H1 (cell line): ENCODE measurements at regions not wholly inside any gene's neighbourhood (a gene's known extent, or its start where the extent isn't known, plus 50 kb on each side); places are given as distances from the start of the nearest gene placed in this dataset.

Experiments used
- CTCF ChIA-PET: fragments of 300-600 bp; sonication (Branson Sonifier 250); formaldehyde crosslinking; loops from one replicate; lab custom pipeline; 2021; ENCODE audit not compliant: partially characterized antibody; lab: Charles Lee
- POLR2A ChIA-PET: fragments of 300-600 bp; sonication (Branson Sonifier 250); formaldehyde crosslinking; loops from one replicate; lab custom pipeline; 2021; ENCODE audit warnings: inconsistent platforms; ENCODE audit not compliant: partially characterized antibody; lab: Charles Lee
- DNase-seq, 2 experiments: peaks; one replicate each; pipeline versions ENCODE4 v3.0.0 to v3.0.0-alpha.2; 2010 to 2022; ENCODE audit warnings: low spot score in 2 of 2, low read depth in 1 of 2, mixed read lengths in 1 of 2
- FAIRE-seq: peaks from 2 replicates; lab custom pipeline; 2011; peaks lifted over from hg19 to GRCh38; lab: Jason Lieb, UNC
- H2AFZ ChIP-seq: 2 replicates; pipeline ENCODE4 v1.8.1; 2012; ENCODE audit warnings: low read length, inconsistent platforms
- H2AK5ac ChIP-seq: 2 replicates; pipeline ENCODE4 v1.6.1; 2013; ENCODE audit warnings: low read depth, low read length
- H2BK120ac ChIP-seq: replicated peaks from 2 replicates; pipeline ENCODE3; 2013; ENCODE audit warnings: low read depth, low read length, inconsistent platforms
- H2BK12ac ChIP-seq: 2 replicates; pipeline ENCODE4 v1.6.1; 2013; ENCODE audit warnings: low read depth, low read length
- H2BK15ac ChIP-seq: 2 replicates; pipeline ENCODE4 v1.6.1; 2013; ENCODE audit warnings: low read length
- H2BK20ac ChIP-seq: 2 replicates; pipeline ENCODE4 v1.6.1; 2013; ENCODE audit warnings: low read length
- H2BK5ac ChIP-seq: 2 replicates; pipeline ENCODE4 v1.6.1; 2013; ENCODE audit warnings: low read depth, low read length
- H3K14ac ChIP-seq: 2 replicates; pipeline ENCODE4 v1.6.1; 2013; ENCODE audit warnings: inconsistent platforms; ENCODE audit not compliant: insufficient read length
- H3K18ac ChIP-seq: 2 replicates; pipeline ENCODE4 v1.6.1; 2013; ENCODE audit warnings: low read length; ENCODE audit errors: extremely low read depth
- H3K23ac ChIP-seq: 2 replicates; pipeline ENCODE4 v1.6.1; 2013; ENCODE audit warnings: inconsistent platforms; ENCODE audit not compliant: insufficient read length
- H3K23me2 ChIP-seq: 2 replicates; pipeline ENCODE4 v1.6.1; 2013; ENCODE audit warnings: low read depth, low read length
- H3K27ac ChIP-seq: 2 replicates; pipeline ENCODE4 v1.6.1; 2011; ENCODE audit warnings: low read depth, low read length, inconsistent platforms
- H3K27me3 ChIP-seq, 4 experiments: replicated peaks in 1 of 4; 1 replicate in 1 of 4; 2 replicates in 3 of 4; pipeline versions ENCODE4 v1.6.1 to v1.8.1; 2011 to 2013; ENCODE audit warnings: low read length in 3 of 4, mild to moderate bottlenecking in 3 of 4, inconsistent platforms in 2 of 4, mixed read lengths in 2 of 4, moderate library complexity in 1 of 4; ENCODE audit not compliant: control insufficient read depth in 3 of 4, insufficient read depth in 3 of 4; ENCODE audit errors: extremely low read depth in 1 of 4
- H3K36me3 ChIP-seq, 4 experiments: 2 replicates each; pipeline versions ENCODE4 v1.6.1 to v1.8.1; 2011 to 2013; ENCODE audit warnings: mild to moderate bottlenecking in 4 of 4, low read length in 3 of 4, moderate library complexity in 2 of 4, control low read depth in 1 of 4, inconsistent platforms in 1 of 4; ENCODE audit not compliant: insufficient read depth in 4 of 4, control insufficient read depth in 2 of 4
- H3K4ac ChIP-seq: replicated peaks from 2 replicates; pipeline ENCODE3; 2013; ENCODE audit warnings: low read length, low read depth, mixed read lengths, inconsistent platforms; ENCODE audit not compliant: insufficient read length
- H3K4me1 ChIP-seq, 4 experiments: replicated peaks in 1 of 4; 1 replicate in 1 of 4; 2 replicates in 3 of 4; pipeline versions ENCODE4 v1.6.1 to v1.8.1; 2011 to 2013; ENCODE audit warnings: low read length in 3 of 4, inconsistent platforms in 2 of 4, mixed read lengths in 1 of 4; ENCODE audit not compliant: insufficient read depth in 4 of 4, control insufficient read depth in 3 of 4
- H3K4me2 ChIP-seq, 2 experiments: 2 replicates each; pipeline versions ENCODE4 v1.6.1 to v1.8.1; 2011 to 2013; ENCODE audit warnings: low read depth in 2 of 2, low read length in 2 of 2, control low read depth in 1 of 2, inconsistent platforms in 1 of 2, mild to moderate bottlenecking in 1 of 2; ENCODE audit not compliant: insufficient read depth in 1 of 2
- H3K4me3 ChIP-seq, 4 experiments: fragments of 200-600, 300-600 bp in 1 of 4; sonication (generic), shearing (Covaris generic), sonication (Bioruptor Twin) in 1 of 4; 2 replicates each; pipeline versions ENCODE4 v1.5.1 to v1.8.1; 2011 to 2016; ENCODE audit warnings: low read length in 4 of 4, low read depth in 3 of 4, control low read depth in 2 of 4, inconsistent platforms in 2 of 4, mild to moderate bottlenecking in 2 of 4, mixed read lengths in 1 of 4, moderate library complexity in 1 of 4; ENCODE audit not compliant: insufficient read depth in 2 of 4; ENCODE audit errors: extremely low read depth in 1 of 4
- H3K56ac ChIP-seq: replicated peaks from 2 replicates; pipeline ENCODE3; 2013; ENCODE audit warnings: low read depth, mild to moderate bottlenecking, mixed read lengths, low read length, inconsistent platforms; ENCODE audit not compliant: insufficient read length
- H3K79me1 ChIP-seq: 2 replicates; pipeline ENCODE4 v1.6.1; 2013; ENCODE audit warnings: low read depth, low read length, control low read depth
- H3K79me2 ChIP-seq, 2 experiments: 2 replicates each; pipeline versions ENCODE4 v1.6.1 to v1.8.1; 2012 to 2013; ENCODE audit warnings: low read length in 2 of 2, mild to moderate bottlenecking in 2 of 2, inconsistent platforms in 1 of 2; ENCODE audit not compliant: insufficient read depth in 2 of 2, control insufficient read depth in 1 of 2
- H3K9ac ChIP-seq, 4 experiments: replicated peaks in 1 of 4; 1 replicate in 1 of 4; 2 replicates in 3 of 4; pipeline versions ENCODE4 v1.6.1 to v1.8.1; 2011 to 2013; ENCODE audit warnings: low read depth in 3 of 4, low read length in 3 of 4, control low read depth in 2 of 4, mild to moderate bottlenecking in 2 of 4, moderate library complexity in 2 of 4, inconsistent platforms in 1 of 4; ENCODE audit errors: extremely low read depth in 1 of 4
- H3K9me3 ChIP-seq, 2 experiments: 2 replicates each; pipeline versions ENCODE4 v1.6.1 to v1.8.1; 2012 to 2013; ENCODE audit warnings: mild to moderate bottlenecking in 2 of 2, moderate library complexity in 2 of 2, control low read depth in 1 of 2, inconsistent platforms in 1 of 2, low read depth in 1 of 2, low read length in 1 of 2, mixed read lengths in 1 of 2; ENCODE audit not compliant: insufficient read depth in 2 of 2
- H4K20me1 ChIP-seq, 2 experiments: replicated peaks in 1 of 2; 2 replicates each; pipeline versions ENCODE3 to v1.8.1; 2011 to 2013; ENCODE audit warnings: inconsistent platforms in 2 of 2, low read length in 2 of 2, mild to moderate bottlenecking in 1 of 2; ENCODE audit not compliant: insufficient read depth in 2 of 2, control insufficient read depth in 1 of 2
- H4K5ac ChIP-seq: 2 replicates; pipeline ENCODE4 v1.6.1; 2013; ENCODE audit warnings: low read length, low read depth, mixed read lengths, inconsistent platforms; ENCODE audit not compliant: insufficient read length
- H4K8ac ChIP-seq: 2 replicates; pipeline ENCODE4 v1.8.0; 2013; ENCODE audit warnings: mild to moderate bottlenecking, moderate library complexity, low read length, inconsistent platforms; ENCODE audit not compliant: insufficient read depth; ENCODE audit errors: extremely low read depth
- H4K91ac ChIP-seq: replicated peaks from 2 replicates; pipeline ENCODE3; 2013; ENCODE audit warnings: low read length, mixed read lengths, inconsistent platforms; ENCODE audit not compliant: insufficient read length
- CBX8 ChIP-seq: fragments of 300-800, 300-1000 bp; sonication (generic); IDR thresholded peaks from 2 replicates; pipeline ENCODE4 v1.7.1; 2016; ENCODE audit warnings: low read depth, low read length, borderline replicate concordance
- CEBPB ChIP-seq: IDR thresholded peaks from 2 replicates; pipeline ENCODE4 v1.6.1; 2012; ENCODE audit warnings: low read depth, low read length
- CREB1 ChIP-seq: IDR thresholded peaks from 2 replicates; pipeline ENCODE4 v1.6.1; 2012; ENCODE audit warnings: inconsistent platforms
- EGR1 ChIP-seq: IDR thresholded peaks from 2 replicates; pipeline ENCODE4 v1.6.1; 2011; ENCODE audit warnings: low read depth, low read length, borderline replicate concordance
- HDAC6 ChIP-seq: IDR thresholded peaks from one replicate; pipeline ENCODE4 v1.7.1; 2012; ENCODE audit warnings: low read depth, mild to moderate bottlenecking, inconsistent platforms, low read length, moderate library complexity
- NRF1 ChIP-seq: IDR thresholded peaks from 2 replicates; pipeline ENCODE4 v1.6.1; 2011; ENCODE audit warnings: mild to moderate bottlenecking, low read depth, low read length, improper control_type of control experiment
- PHF8 ChIP-seq: fragments of 200-600 bp; sonication (generic); conservative IDR thresholded peaks from 2 replicates; pipeline ENCODE4 v1.7.1; 2012; ENCODE audit warnings: low read depth, mild to moderate bottlenecking, inconsistent platforms, low read length, moderate library complexity
- RNF2 ChIP-seq: fragments of 200-900, 300-1000 bp; sonication (generic); IDR thresholded peaks from 2 replicates; pipeline ENCODE4 v1.7.1; 2016; ENCODE audit warnings: borderline replicate concordance, low read depth, mild to moderate bottlenecking, antibody characterized with exemption, low read length; ENCODE audit not compliant: poor library complexity, severe bottlenecking; ENCODE audit errors: missing control alignments
- SP1 ChIP-seq: IDR thresholded peaks from 2 replicates; pipeline ENCODE4 v1.6.1; 2011; ENCODE audit warnings: low read depth, low read length
- TBP ChIP-seq: IDR thresholded peaks from 2 replicates; pipeline ENCODE4 v1.6.1; 2011; ENCODE audit warnings: low read depth, low read length, improper control_type of control experiment
- WGBS, 2 experiments: shearing (Covaris generic) in 1 of 2; methylation state at CpG; one replicate each; pipeline versions ENCODE4 v1.1.6 to v1.1.7; 2013 to 2015; ENCODE audit warnings: low lambda C conversion rate in 2 of 2, mixed read lengths in 2 of 2, inconsistent platforms in 1 of 2, low coverage in 1 of 2, missing lambda C conversion rate in 1 of 2; ENCODE audit not compliant: insufficient replicate concordance in 2 of 2, insufficient coverage in 1 of 2, insufficient read length in 1 of 2; ENCODE audit errors: extremely low coverage in 1 of 2, missing lambda C conversion rate in 1 of 2; 5-methylcytosine and 5-hydroxymethylcytosine counted together
- TF ChIP-seq, protein P1 (sequence below): IDR thresholded peaks from 2 replicates; pipeline ENCODE4 v1.6.1; 2011; ENCODE audit warnings: low read depth, mild to moderate bottlenecking, low read length; ENCODE audit not compliant: insufficient read depth

- FAIRE-seq = no peak
- no peak overlapping the region for H2BK5ac ChIP-seq
- no peak overlapping the region for H3K4me3 ChIP-seq
- H4K20me1 ChIP-seq = no peaks in the 10 kb centered on the region
- TF ChIP-seq CEBPB = no peak
- no peak for TF ChIP-seq TBP
- no peak for TF ChIP-seq CBX8
- TF ChIP-seq PHF8 = no peak
- TF ChIP-seq HDAC6 = no peak
- TF ChIP-seq RNF2 = no peak
- no peak for TF ChIP-seq SP1
- TF ChIP-seq CREB1 = no peak
- no peak for TF ChIP-seq EGR1
- TF ChIP-seq, protein P1, sequence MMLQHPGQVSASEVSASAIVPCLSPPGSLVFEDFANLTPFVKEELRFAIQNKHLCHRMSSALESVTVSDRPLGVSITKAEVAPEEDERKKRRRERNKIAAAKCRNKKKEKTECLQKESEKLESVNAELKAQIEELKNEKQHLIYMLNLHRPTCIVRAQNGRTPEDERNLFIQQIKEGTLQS = no peak
- no peak for TF ChIP-seq NRF1
- TF ChIP-seq, all 59 proteins: peak for 0
- Histone ChIP-seq H3K9me3 (no peaks in the 10 kb centered on the region), H3K14ac (no peak overlapping the region), H3K27me3 (no peaks in the 10 kb centered on the region), H2BK120ac (no peak overlapping the region), H2BK15ac (no peak overlapping the region), H4K91ac (no peak overlapping the region), H3K9ac (no peak overlapping the region), H3K4me2 (no peak overlapping the region), H2BK20ac (no peak overlapping the region), H3K23ac (no peak overlapping the region), H3K18ac (no peak overlapping the region), H3K36me3 (no peaks in the 10 kb centered on the region), H4K8ac (no peak overlapping the region), H3K4ac (no peak overlapping the region), H4K5ac (no peak overlapping the region), H3K4me1 (peaks cover 0 to 6% (median 3%) of the 10 kb centered on the region in 4 experiments; a peak in 2 of 7 replicates), H3K27ac (no peak overlapping the region), H3K23me2 (no peaks in the 10 kb centered on the region), H2AFZ (no peak overlapping the region), H2AK5ac (no peak overlapping the region), H2BK12ac (no peak overlapping the region), H3K56ac (no peak overlapping the region), H3K79me1 (no peaks in the 10 kb centered on the region), H3K79me2 (no peaks in the 10 kb centered on the region)
- CTCF ChIA-PET = interaction anchor here (0.8 to 1.6 kb wide), 4 partner anchors 11 to 749 kb away, joined by 3 to 4 read pairs (median 3); no protein-coding TSS in a partner anchor
- WGBS, 2 experiments = 97% methylated on average over 4 of the region's 4 CpGs; no CpG with 5 or more reads in 1 of the 2 experiments
- DNase-seq = no peak
- POLR2A ChIA-PET = no interaction called here
Observed at GRCh38 chr12:76277480-76277879, 70.7 kb downstream of the BBS10 start.
